Testis (tissue), 2 donors: ENCODE measurements at regions not wholly inside any gene's neighbourhood (a gene's known extent, or its start where the extent isn't known, plus 50 kb on each side); places are given as distances from the start of the nearest gene placed in this dataset.

Experiments used
- POLR2A ChIP-seq: fragments of 450-650 bp; IDR thresholded peaks from one replicate; pipeline ENCODE4 v1.6.1; 2017; ENCODE audit warnings: antibody characterized with exemption, mild to moderate bottlenecking, moderate library complexity
- TF ChIP-seq, protein P1 (sequence below), 3 experiments: fragments of 450-650 bp in 2 of 3; fragments of 200-600 bp in 1 of 3; sonication (generic) in 1 of 3; IDR thresholded peaks; one replicate each; pipeline ENCODE4 v1.5.1; 2016 to 2019; ENCODE audit warnings: antibody characterized with exemption in 3 of 3, mild to moderate bottlenecking in 2 of 3, moderate library complexity in 1 of 3

DNA sequence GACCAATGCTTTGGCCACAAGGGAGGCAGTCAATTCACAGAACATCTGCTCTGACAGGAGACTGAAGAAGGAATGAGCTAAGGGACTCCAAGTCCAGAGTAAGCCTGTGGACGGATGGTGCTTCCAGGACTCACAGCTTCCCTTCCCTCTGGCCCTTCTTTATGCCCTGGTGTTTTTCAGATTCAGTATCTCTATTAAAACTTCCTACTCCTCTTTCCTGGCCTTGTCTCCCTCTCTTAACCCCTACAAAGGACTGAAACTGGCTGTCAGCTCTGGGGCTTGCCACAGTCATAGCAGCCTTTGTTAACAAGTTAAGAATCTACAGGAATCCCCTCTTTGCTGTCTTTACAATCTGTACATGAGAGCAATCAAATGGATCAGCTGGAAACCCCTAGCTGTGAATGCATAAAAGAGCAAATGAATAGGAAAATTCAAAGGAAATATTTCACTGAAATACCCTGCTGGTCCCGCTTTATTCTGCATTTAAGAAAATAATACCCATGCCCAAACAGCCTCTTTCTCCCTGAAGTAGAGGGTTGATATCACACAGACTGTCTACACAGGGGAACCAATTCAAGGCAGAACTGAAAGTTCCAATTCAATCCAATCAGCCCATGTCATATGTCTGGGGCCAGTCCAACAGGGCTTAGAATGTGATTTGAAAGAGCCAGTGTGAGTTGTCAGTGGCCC, 192.3 kb downstream of the MZT1 start:
- TF ChIP-seq, protein P1, sequence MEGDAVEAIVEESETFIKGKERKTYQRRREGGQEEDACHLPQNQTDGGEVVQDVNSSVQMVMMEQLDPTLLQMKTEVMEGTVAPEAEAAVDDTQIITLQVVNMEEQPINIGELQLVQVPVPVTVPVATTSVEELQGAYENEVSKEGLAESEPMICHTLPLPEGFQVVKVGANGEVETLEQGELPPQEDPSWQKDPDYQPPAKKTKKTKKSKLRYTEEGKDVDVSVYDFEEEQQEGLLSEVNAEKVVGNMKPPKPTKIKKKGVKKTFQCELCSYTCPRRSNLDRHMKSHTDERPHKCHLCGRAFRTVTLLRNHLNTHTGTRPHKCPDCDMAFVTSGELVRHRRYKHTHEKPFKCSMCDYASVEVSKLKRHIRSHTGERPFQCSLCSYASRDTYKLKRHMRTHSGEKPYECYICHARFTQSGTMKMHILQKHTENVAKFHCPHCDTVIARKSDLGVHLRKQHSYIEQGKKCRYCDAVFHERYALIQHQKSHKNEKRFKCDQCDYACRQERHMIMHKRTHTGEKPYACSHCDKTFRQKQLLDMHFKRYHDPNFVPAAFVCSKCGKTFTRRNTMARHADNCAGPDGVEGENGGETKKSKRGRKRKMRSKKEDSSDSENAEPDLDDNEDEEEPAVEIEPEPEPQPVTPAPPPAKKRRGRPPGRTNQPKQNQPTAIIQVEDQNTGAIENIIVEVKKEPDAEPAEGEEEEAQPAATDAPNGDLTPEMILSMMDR (IDR thresholded peaks at IDR 0.05): no peak
- no peak for TF ChIP-seq POLR2A
